Hepatocyte (in vitro differentiated cells): ENCODE measurements at regions not wholly inside any gene's neighbourhood (a gene's known extent, or its start where the extent isn't known, plus 50 kb on each side); places are given as distances from the start of the nearest gene placed in this dataset.
"Not testable (repeated sequence)": the region's sequence is repeated elsewhere in the genome, so short reads cannot be mapped to it uniquely, and the experiment has no call there.

Experiments used
- EZH2 ChIP-seq: fragments of 200-600 bp; sonication (generic); IDR thresholded peaks from 2 replicates; pipeline ENCODE4 v1.6.1; 2016; ENCODE audit warnings: antibody characterized with exemption, mild to moderate bottlenecking, borderline replicate concordance
- EZH2phosphoT487 ChIP-seq: fragments of 200-600 bp; sonication (generic); IDR thresholded peaks from one replicate; pipeline ENCODE4 v1.6.1; 2018; ENCODE audit warnings: antibody characterized with exemption, mild to moderate bottlenecking, low read depth, moderate library complexity; ENCODE audit not compliant: unreplicated experiment, severe bottlenecking
- TF ChIP-seq, protein P1 (sequence below): fragments of 200-600 bp; sonication (generic); IDR thresholded peaks from 2 replicates; pipeline ENCODE4 v1.5.1; 2016; ENCODE audit warnings: antibody characterized with exemption, mild to moderate bottlenecking; ENCODE audit not compliant: poor library complexity

DNA sequence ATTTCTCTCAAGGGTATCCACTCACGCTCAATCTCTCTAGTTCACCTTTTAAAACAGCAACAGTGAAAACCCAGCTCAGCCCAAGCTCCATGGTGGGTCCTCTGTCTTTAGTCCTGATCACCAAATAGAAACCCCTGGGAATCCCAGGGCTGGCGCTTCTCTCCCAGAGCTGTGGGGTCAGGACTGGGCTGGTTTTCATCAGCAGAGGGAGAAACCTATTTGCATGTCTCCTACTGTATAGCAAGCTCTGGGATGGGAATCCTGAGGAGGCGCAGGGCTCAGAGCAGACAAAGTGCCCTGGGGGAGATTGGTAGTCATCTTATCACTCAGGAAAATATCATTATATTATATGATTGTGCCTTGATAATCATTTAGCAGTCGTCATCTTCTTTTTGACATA, 843.1 kb downstream of the TMEM121 start:
- TF ChIP-seq, protein P1, sequence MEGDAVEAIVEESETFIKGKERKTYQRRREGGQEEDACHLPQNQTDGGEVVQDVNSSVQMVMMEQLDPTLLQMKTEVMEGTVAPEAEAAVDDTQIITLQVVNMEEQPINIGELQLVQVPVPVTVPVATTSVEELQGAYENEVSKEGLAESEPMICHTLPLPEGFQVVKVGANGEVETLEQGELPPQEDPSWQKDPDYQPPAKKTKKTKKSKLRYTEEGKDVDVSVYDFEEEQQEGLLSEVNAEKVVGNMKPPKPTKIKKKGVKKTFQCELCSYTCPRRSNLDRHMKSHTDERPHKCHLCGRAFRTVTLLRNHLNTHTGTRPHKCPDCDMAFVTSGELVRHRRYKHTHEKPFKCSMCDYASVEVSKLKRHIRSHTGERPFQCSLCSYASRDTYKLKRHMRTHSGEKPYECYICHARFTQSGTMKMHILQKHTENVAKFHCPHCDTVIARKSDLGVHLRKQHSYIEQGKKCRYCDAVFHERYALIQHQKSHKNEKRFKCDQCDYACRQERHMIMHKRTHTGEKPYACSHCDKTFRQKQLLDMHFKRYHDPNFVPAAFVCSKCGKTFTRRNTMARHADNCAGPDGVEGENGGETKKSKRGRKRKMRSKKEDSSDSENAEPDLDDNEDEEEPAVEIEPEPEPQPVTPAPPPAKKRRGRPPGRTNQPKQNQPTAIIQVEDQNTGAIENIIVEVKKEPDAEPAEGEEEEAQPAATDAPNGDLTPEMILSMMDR, result not testable (repeated sequence)
- not testable (repeated sequence) for TF ChIP-seq EZH2phosphoT487, EZH2
